Ishikawa (cell line): ENCODE measurements at regions not wholly inside any gene's neighbourhood (a gene's known extent, or its start where the extent isn't known, plus 50 kb on each side); places are given as distances from the start of the nearest gene placed in this dataset.

Source experiments
- CEBPB ChIP-seq: IDR thresholded peaks from 2 replicates; pipeline ENCODE4 v1.6.1; 2012
- CREB1 ChIP-seq: IDR thresholded peaks from 2 replicates; pipeline ENCODE4 v1.6.1; 2012; ENCODE audit warnings: low read depth
- EGR1 ChIP-seq: IDR thresholded peaks from 2 replicates; pipeline ENCODE4 v1.6.1; 2012
- EP300 ChIP-seq: IDR thresholded peaks from 2 replicates; pipeline ENCODE4 v1.6.1; 2012; ENCODE audit warnings: borderline replicate concordance
- FOXM1 ChIP-seq: IDR thresholded peaks from 2 replicates; pipeline ENCODE4 v1.6.1; 2012; ENCODE audit warnings: low read depth, borderline replicate concordance
- NFIC ChIP-seq: IDR thresholded peaks from 2 replicates; pipeline ENCODE4 v1.6.1; 2012
- TCF12 ChIP-seq: IDR thresholded peaks from 2 replicates; pipeline ENCODE4 v1.6.1; 2012; ENCODE audit warnings: low read depth
- TEAD4 ChIP-seq: IDR thresholded peaks from 2 replicates; pipeline ENCODE4 v1.6.1; 2012
- YY1 ChIP-seq: IDR thresholded peaks from 2 replicates; pipeline ENCODE4 v1.6.1; 2012; ENCODE audit warnings: low read depth
- ZBTB7A ChIP-seq: IDR thresholded peaks from 2 replicates; pipeline ENCODE4 v1.6.1; 2012; ENCODE audit warnings: low read depth
- TF ChIP-seq, protein P1 (sequence below): IDR thresholded peaks from 2 replicates; pipeline ENCODE4 v1.6.1; 2012
- TF ChIP-seq, protein P2 (sequence below): IDR thresholded peaks from 2 replicates; pipeline ENCODE4 v1.6.1; 2012; ENCODE audit warnings: low read depth, mild to moderate bottlenecking

DNA sequence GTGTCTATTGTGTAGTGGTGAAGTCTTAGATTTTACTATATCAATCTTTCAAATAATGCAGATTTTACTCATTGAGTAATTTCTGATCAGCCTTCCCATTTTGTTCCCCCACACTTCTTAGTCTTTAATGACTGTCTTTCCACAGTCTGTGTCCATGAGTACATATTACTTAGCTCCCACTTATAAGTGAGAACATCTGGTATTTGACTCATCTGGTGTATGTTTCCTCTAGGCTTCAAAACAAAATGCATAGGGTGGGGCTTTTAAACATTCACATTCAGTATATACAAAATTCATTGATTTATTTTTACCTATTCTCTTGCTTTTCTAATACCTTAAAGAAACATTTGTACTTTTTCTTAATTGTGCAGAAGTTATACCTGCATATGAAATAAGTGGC, 513.0 kb downstream of the MTRR start:
- TF ChIP-seq TEAD4 (no peak), NFIC (no peak), EGR1 (no peak), TCF12 (no peak), CREB1 (no peak), CEBPB (no peak), ZBTB7A (no peak), FOXM1 (no peak), YY1 (no peak), EP300 (no peak)
- TF ChIP-seq, protein P1, sequence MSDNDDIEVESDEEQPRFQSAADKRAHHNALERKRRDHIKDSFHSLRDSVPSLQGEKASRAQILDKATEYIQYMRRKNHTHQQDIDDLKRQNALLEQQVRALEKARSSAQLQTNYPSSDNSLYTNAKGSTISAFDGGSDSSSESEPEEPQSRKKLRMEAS: no peak
- TF ChIP-seq, protein P2, sequence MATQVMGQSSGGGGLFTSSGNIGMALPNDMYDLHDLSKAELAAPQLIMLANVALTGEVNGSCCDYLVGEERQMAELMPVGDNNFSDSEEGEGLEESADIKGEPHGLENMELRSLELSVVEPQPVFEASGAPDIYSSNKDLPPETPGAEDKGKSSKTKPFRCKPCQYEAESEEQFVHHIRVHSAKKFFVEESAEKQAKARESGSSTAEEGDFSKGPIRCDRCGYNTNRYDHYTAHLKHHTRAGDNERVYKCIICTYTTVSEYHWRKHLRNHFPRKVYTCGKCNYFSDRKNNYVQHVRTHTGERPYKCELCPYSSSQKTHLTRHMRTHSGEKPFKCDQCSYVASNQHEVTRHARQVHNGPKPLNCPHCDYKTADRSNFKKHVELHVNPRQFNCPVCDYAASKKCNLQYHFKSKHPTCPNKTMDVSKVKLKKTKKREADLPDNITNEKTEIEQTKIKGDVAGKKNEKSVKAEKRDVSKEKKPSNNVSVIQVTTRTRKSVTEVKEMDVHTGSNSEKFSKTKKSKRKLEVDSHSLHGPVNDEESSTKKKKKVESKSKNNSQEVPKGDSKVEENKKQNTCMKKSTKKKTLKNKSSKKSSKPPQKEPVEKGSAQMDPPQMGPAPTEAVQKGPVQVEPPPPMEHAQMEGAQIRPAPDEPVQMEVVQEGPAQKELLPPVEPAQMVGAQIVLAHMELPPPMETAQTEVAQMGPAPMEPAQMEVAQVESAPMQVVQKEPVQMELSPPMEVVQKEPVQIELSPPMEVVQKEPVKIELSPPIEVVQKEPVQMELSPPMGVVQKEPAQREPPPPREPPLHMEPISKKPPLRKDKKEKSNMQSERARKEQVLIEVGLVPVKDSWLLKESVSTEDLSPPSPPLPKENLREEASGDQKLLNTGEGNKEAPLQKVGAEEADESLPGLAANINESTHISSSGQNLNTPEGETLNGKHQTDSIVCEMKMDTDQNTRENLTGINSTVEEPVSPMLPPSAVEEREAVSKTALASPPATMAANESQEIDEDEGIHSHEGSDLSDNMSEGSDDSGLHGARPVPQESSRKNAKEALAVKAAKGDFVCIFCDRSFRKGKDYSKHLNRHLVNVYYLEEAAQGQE: no peak
